NT2/D1 (cell line): ENCODE measurements at regions not wholly inside any gene's neighbourhood (a gene's known extent, or its start where the extent isn't known, plus 50 kb on each side); places are given as distances from the start of the nearest gene placed in this dataset.
"Not testable (repeated sequence)": the region's sequence is repeated elsewhere in the genome, so short reads cannot be mapped to it uniquely, and the experiment has no call there.

Source experiments
- DNase-seq: peaks from one replicate; pipeline ENCODE4 v3.0.0-alpha.2; 2011; ENCODE audit warnings: low read depth, low spot score
- H3K27me3 ChIP-seq: 2 replicates; pipeline ENCODE4 v1.6.0; 2011; ENCODE audit warnings: mild to moderate bottlenecking; ENCODE audit not compliant: insufficient read length, insufficient read depth
- H3K36me3 ChIP-seq: 2 replicates; pipeline ENCODE4 v1.6.1; 2011; ENCODE audit warnings: mild to moderate bottlenecking, low read length, mixed read lengths; ENCODE audit not compliant: insufficient read depth, insufficient read length
- H3K4me1 ChIP-seq: 2 replicates; pipeline ENCODE4 v1.5.1; 2011; ENCODE audit not compliant: insufficient read depth, insufficient read length
- H3K4me3 ChIP-seq: 2 replicates; pipeline ENCODE4 v1.5.1; 2011; ENCODE audit warnings: low read depth; ENCODE audit not compliant: insufficient read length
- H3K9ac ChIP-seq: 2 replicates; pipeline ENCODE4 v1.6.0; 2011; ENCODE audit warnings: low read depth; ENCODE audit not compliant: insufficient read length
- H3K9me3 ChIP-seq: 2 replicates; pipeline ENCODE4 v1.5.1; 2011; ENCODE audit warnings: mild to moderate bottlenecking, low read length; ENCODE audit not compliant: insufficient read depth
- SUZ12 ChIP-seq: IDR thresholded peaks from 2 replicates; pipeline ENCODE4 v1.6.1; 2011; ENCODE audit not compliant: insufficient read length, insufficient read depth; ENCODE audit errors: extremely low read depth
- YY1 ChIP-seq: IDR thresholded peaks from 2 replicates; pipeline ENCODE4 v1.6.1; 2011; ENCODE audit not compliant: insufficient read length, insufficient read depth
- ZNF274 ChIP-seq: IDR thresholded peaks from 2 replicates; pipeline ENCODE4 v1.6.1; 2011; ENCODE audit warnings: mild to moderate bottlenecking, low read depth, low read length

GRCh38 chr7:84780158-84781124 lies 406.4 kb downstream of the SEMA3D start:
- no peak for DNase-seq
- Histone ChIP-seq H3K36me3 (no peaks in the 10 kb centered on the region), H3K9ac (no peak overlapping the region), H3K4me1 (no peaks in the 10 kb centered on the region), H3K4me3 (no peak overlapping the region), H3K9me3 (no peaks in the 10 kb centered on the region), H3K27me3 (no peaks in the 10 kb centered on the region)
- no peak for TF ChIP-seq YY1
- no peak for TF ChIP-seq ZNF274
- no peak for TF ChIP-seq SUZ12

- TF ChIP-seq SUZ12: no peak
- Histone ChIP-seq H3K27me3 (no peaks in the 10 kb centered on the region), H3K4me3 (no peak overlapping the region), H3K9me3 (no peaks in the 10 kb centered on the region), H3K9ac (no peak overlapping the region), H3K4me1 (no peaks in the 10 kb centered on the region), H3K36me3 (no peaks in the 10 kb centered on the region)
- no peak for DNase-seq
Observed at GRCh38 chr7:84757761-84758160, 429.1 kb downstream of the SEMA3D start.

GRCh38 chr7:84746353-84746752 lies 440.5 kb downstream of the SEMA3D start:
- TF ChIP-seq SUZ12: no peak
- TF ChIP-seq YY1: no peak
- no peak for TF ChIP-seq ZNF274
- Histone ChIP-seq H3K9me3 (no peaks in the 10 kb centered on the region), H3K27me3 (no peaks in the 10 kb centered on the region), H3K9ac (no peak overlapping the region), H3K4me3 (no peak overlapping the region), H3K4me1 (no peaks in the 10 kb centered on the region), H3K36me3 (no peaks in the 10 kb centered on the region)
- no peak for DNase-seq

GRCh38 chr7:84744385-84744784 lies 442.5 kb downstream of the SEMA3D start:
- no peak for TF ChIP-seq SUZ12
- TF ChIP-seq ZNF274: no peak
- Histone ChIP-seq H3K36me3 (no peaks in the 10 kb centered on the region), H3K4me1 (no peaks in the 10 kb centered on the region), H3K9me3 (no peaks in the 10 kb centered on the region), H3K27me3 (no peaks in the 10 kb centered on the region), H3K9ac (no peak overlapping the region), H3K4me3 (no peak overlapping the region)
- no peak for DNase-seq

GRCh38 chr7:84738583-84739150 lies 448.2 kb downstream of the SEMA3D start:
- Histone ChIP-seq H3K9ac (no peak overlapping the region), H3K4me3 (no peak overlapping the region), H3K27me3 (no peaks in the 10 kb centered on the region), H3K36me3 (no peaks in the 10 kb centered on the region), H3K9me3 (no peaks in the 10 kb centered on the region), H3K4me1 (no peaks in the 10 kb centered on the region)
- TF ChIP-seq ZNF274: no peak
- TF ChIP-seq YY1: no peak
- TF ChIP-seq SUZ12: no peak
- DNase-seq: no peak

GRCh38 chr7:84735677-84736076 lies 451.2 kb downstream of the SEMA3D start:
- DNase-seq: no peak
- Histone ChIP-seq H3K36me3 (no peaks in the 10 kb centered on the region), H3K4me1 (no peaks in the 10 kb centered on the region), H3K9ac (no peak overlapping the region), H3K4me3 (no peak overlapping the region), H3K27me3 (no peaks in the 10 kb centered on the region), H3K9me3 (no peaks in the 10 kb centered on the region)
- TF ChIP-seq SUZ12 (no peak), ZNF274 (no peak), YY1 (no peak)

- Histone ChIP-seq H3K27me3 (no peaks in the 10 kb centered on the region), H3K4me3 (no peak overlapping the region), H3K9ac (no peak overlapping the region), H3K4me1 (no peaks in the 10 kb centered on the region), H3K9me3 (no peaks in the 10 kb centered on the region), H3K36me3 (no peaks in the 10 kb centered on the region)
- TF ChIP-seq SUZ12 (no peak), YY1 (no peak), ZNF274 (no peak)
- no peak for DNase-seq
Observed at GRCh38 chr7:84735011-84735410, 451.8 kb downstream of the SEMA3D start.

- H3K9ac ChIP-seq, H3K4me3 ChIP-seq, H3K9me3 ChIP-seq, H3K36me3 ChIP-seq, H3K27me3 ChIP-seq, H3K4me1 ChIP-seq, DNase-seq: not testable (repeated sequence)
Observed at GRCh38 chr7:84733976-84734375, 452.9 kb downstream of the SEMA3D start.

GRCh38 chr7:84730864-84731263 lies 456.0 kb downstream of the SEMA3D start:
- H3K9me3 ChIP-seq, H3K4me1 ChIP-seq, H3K36me3 ChIP-seq: not testable (repeated sequence)

More at GRCh38 chr7:84730864-84731263, 456.0 kb downstream of the SEMA3D start:
- not testable (repeated sequence) for H3K27me3 ChIP-seq, DNase-seq, H3K4me3 ChIP-seq, H3K9ac ChIP-seq
